IMR-90 (cell line): ENCODE measurements at regions not wholly inside any gene's neighbourhood (a gene's known extent, or its start where the extent isn't known, plus 50 kb on each side); places are given as distances from the start of the nearest gene placed in this dataset.

Experiments
- ATAC-seq: fragments of 200-7000 bp; cut with Tn5 transposase; 2 replicates; pipeline ENCODE4 v1.9.1; 2020; ENCODE audit warnings: low read depth, mild to moderate bottlenecking, moderate library complexity
- BruUV-seq: library from RNA; stranded (reverse); fragments of 400-500 nt; replicated peaks from 2 replicates; lab custom pipeline; 2021; lab: Mats Ljungman, UMichigan
- CTCF ChIA-PET: fragments of 300-600 bp; formaldehyde crosslinking; extraction: SDS; loops from one replicate; lab custom pipeline; 2021; ENCODE audit warnings: antibody characterized with exemption; lab: Yijun Ruan, JAX
- POLR2A ChIA-PET: fragments of 300-600 bp; sonication (Branson Sonifier 250); formaldehyde crosslinking; loops from one replicate; lab custom pipeline; 2022; ENCODE audit warnings: antibody characterized with exemption; ENCODE audit not compliant: unreplicated experiment; lab: Charles Lee
- DNase-seq: peaks from one replicate; pipeline ENCODE4 v3.0.0; 2013
- H2AFZ ChIP-seq: replicated peaks from 2 replicates; pipeline ENCODE3; 2013; ENCODE audit warnings: low read length, mild to moderate bottlenecking; ENCODE audit not compliant: poor library complexity
- H2AK5ac ChIP-seq: 2 replicates; pipeline ENCODE4 v1.6.1; 2013; ENCODE audit warnings: low read depth, low read length, inconsistent platforms
- H2AK9ac ChIP-seq: replicated peaks from 2 replicates; pipeline ENCODE3; 2013; ENCODE audit warnings: mild to moderate bottlenecking, low read depth, low read length, moderate library complexity; ENCODE audit not compliant: poor library complexity
- H2BK120ac ChIP-seq: 2 replicates; pipeline ENCODE4 v1.6.1; 2013; ENCODE audit warnings: low read depth, low read length, inconsistent platforms
- H2BK15ac ChIP-seq: 3 replicates; pipeline ENCODE4 v1.6.1; 2013; ENCODE audit warnings: low read depth, low read length, inconsistent platforms
- H2BK20ac ChIP-seq: 2 replicates; pipeline ENCODE4 v1.6.1; 2013; ENCODE audit warnings: low read depth, mild to moderate bottlenecking, inconsistent platforms, low read length, moderate library complexity
- H2BK5ac ChIP-seq: 2 replicates; pipeline ENCODE4 v1.6.1; 2013; ENCODE audit warnings: mild to moderate bottlenecking, low read depth, low read length, inconsistent platforms; ENCODE audit not compliant: poor library complexity, severe bottlenecking
- H3K14ac ChIP-seq: replicated peaks from 2 replicates; pipeline ENCODE4 v1.6.1; 2013; ENCODE audit warnings: low read depth, low read length, inconsistent platforms
- H3K18ac ChIP-seq: 2 replicates; pipeline ENCODE4 v1.6.1; 2013; ENCODE audit warnings: low read depth, low read length, control low read depth
- H3K23ac ChIP-seq: 2 replicates; pipeline ENCODE4 v1.6.1; 2013; ENCODE audit warnings: low read depth, low read length, inconsistent platforms
- H3K27ac ChIP-seq: 2 replicates; pipeline ENCODE4 v1.5.1; 2013; ENCODE audit warnings: mild to moderate bottlenecking, control low read depth, low read length; ENCODE audit not compliant: insufficient read depth
- H3K27me3 ChIP-seq: 2 replicates; pipeline ENCODE4 v1.6.1; 2013; ENCODE audit warnings: low read length; ENCODE audit not compliant: control insufficient read depth, insufficient read depth
- H3K36me3 ChIP-seq: 2 replicates; pipeline ENCODE4 v1.6.1; 2013; ENCODE audit warnings: low read length, mixed read lengths; ENCODE audit not compliant: control insufficient read depth, insufficient read depth
- H3K4ac ChIP-seq: 2 replicates; pipeline ENCODE4 v1.6.1; 2013; ENCODE audit warnings: low read depth, low read length, inconsistent platforms
- H3K4me1 ChIP-seq: 2 replicates; pipeline ENCODE4 v1.6.1; 2013; ENCODE audit warnings: low read length, mixed read lengths; ENCODE audit not compliant: control insufficient read depth, insufficient read depth
- H3K4me2 ChIP-seq: 2 replicates; pipeline ENCODE4 v1.6.1; 2013; ENCODE audit warnings: low read depth, mild to moderate bottlenecking, control low read depth, low read length, moderate library complexity
- H3K4me3 ChIP-seq: 2 replicates; pipeline ENCODE4 v1.5.1; 2013; ENCODE audit warnings: low read depth, mild to moderate bottlenecking, control low read depth, low read length, moderate library complexity; ENCODE audit not compliant: insufficient read depth
- H3K56ac ChIP-seq: 2 replicates; pipeline ENCODE4 v1.6.1; 2013; ENCODE audit warnings: low read length, inconsistent platforms; ENCODE audit not compliant: insufficient read depth; ENCODE audit errors: extremely low read depth
- H3K79me1 ChIP-seq, 2 experiments: 2 replicates each; pipeline ENCODE4 v1.6.1; 2013; ENCODE audit warnings: low read length in 2 of 2, inconsistent platforms in 1 of 2, low read depth in 1 of 2
- H3K9ac ChIP-seq: 2 replicates; pipeline ENCODE4 v1.6.1; 2013; ENCODE audit warnings: low read depth, low read length, control low read depth
- H3K9me1 ChIP-seq: 2 replicates; pipeline ENCODE4 v1.6.1; 2013; ENCODE audit warnings: low read length, inconsistent platforms; ENCODE audit not compliant: insufficient read depth
- H3K9me3 ChIP-seq: 2 replicates; pipeline ENCODE4 v1.6.1; 2013; ENCODE audit warnings: low read length; ENCODE audit not compliant: control insufficient read depth, insufficient read depth
- H4K20me1 ChIP-seq: 2 replicates; pipeline ENCODE4 v1.6.1; 2013; ENCODE audit warnings: low read length, inconsistent platforms; ENCODE audit not compliant: insufficient read depth
- H4K5ac ChIP-seq: 2 replicates; pipeline ENCODE4 v1.6.1; 2013; ENCODE audit warnings: mild to moderate bottlenecking, low read depth, low read length, control low read depth
- H4K8ac ChIP-seq, 2 experiments: 2 replicates each; pipeline ENCODE4 v1.6.1; 2013; ENCODE audit warnings: low read depth in 2 of 2, low read length in 2 of 2, control low read depth in 1 of 2, inconsistent platforms in 1 of 2
- H4K91ac ChIP-seq: 2 replicates; pipeline ENCODE4 v1.6.1; 2013; ENCODE audit warnings: low read depth, low read length, inconsistent platforms; ENCODE audit not compliant: insufficient read depth
- MAZ ChIP-seq: IDR thresholded peaks from 2 replicates; pipeline ENCODE4 v1.6.1; 2012; ENCODE audit warnings: low read depth, mild to moderate bottlenecking, low read length, improper control_type of control experiment, moderate library complexity, borderline replicate concordance
- WGBS, 2 experiments: methylation state at CpG; one replicate each; pipeline versions ENCODE4 v1.1.5 to v1.1.7; 2013; ENCODE audit warnings: missing lambda C conversion rate in 2 of 2; ENCODE audit not compliant: insufficient read length in 1 of 2; ENCODE audit errors: extremely low coverage in 2 of 2; 5-methylcytosine and 5-hydroxymethylcytosine counted together
- dilution Hi-C: fragments of 300-500 bp; cut with HindIII; formaldehyde crosslinking; loops from one replicate; pipeline ENCODE4 v1.14.3; 2018; ENCODE audit warnings: low sequenced_read_pairs; ENCODE audit not compliant: unreplicated experiment
- in situ Hi-C: fragments of 300-500 bp; cut with MboI; formaldehyde crosslinking; loops from 3 replicates; pipeline ENCODE4 v1.14.3; 2019; ENCODE audit warnings: low sequenced_read_pairs, inconsistent platforms, mixed read lengths
- intact Hi-C: fragments of 100-400 bp; cut with micrococcal nuclease; formaldehyde crosslinking; loops from 2 replicates; pipeline ENCODE4 v1.10.0; 2022
- TF ChIP-seq, protein P1 (sequence below): conservative IDR thresholded peaks from 2 replicates; pipeline ENCODE4 v1.5.1; 2012; ENCODE audit warnings: mild to moderate bottlenecking, low read depth, low read length, improper control_type of control experiment

DNA sequence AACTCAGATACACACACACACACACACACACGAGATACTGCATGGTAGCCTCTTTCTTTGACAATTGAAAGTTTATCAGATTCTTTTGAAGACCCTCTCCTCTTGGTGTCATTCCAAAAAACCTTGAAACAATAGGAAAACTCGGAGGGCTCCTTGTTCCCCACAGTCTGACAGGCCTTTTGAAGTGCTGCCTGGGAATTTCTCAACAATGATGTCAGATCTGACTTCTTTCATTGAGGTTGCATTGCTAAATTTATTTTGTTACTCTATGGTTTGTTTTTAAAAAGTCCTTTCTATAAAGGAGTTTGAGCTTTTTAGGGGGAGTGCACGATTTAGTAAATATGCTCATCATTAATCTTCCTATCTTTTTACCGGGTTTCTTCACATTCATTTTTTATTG lies 583.9 kb downstream of the SEMA5A start:
- Histone ChIP-seq H4K91ac (no peak overlapping the region), H3K14ac (no peak overlapping the region), H3K4ac (no peak overlapping the region), H3K9ac (no peak overlapping the region), H3K79me1 (no peaks in the 10 kb centered on the region), H2BK120ac (no peak overlapping the region), H3K27me3 (no peaks in the 10 kb centered on the region), H4K8ac (no peak overlapping the region), H2BK15ac (no peak overlapping the region), H3K9me1 (no peaks in the 10 kb centered on the region), H3K18ac (no peak overlapping the region), H2AFZ (no peak overlapping the region), H3K56ac (no peak overlapping the region), H3K27ac (no peak overlapping the region), H2BK5ac (no peak overlapping the region), H3K36me3 (no peaks in the 10 kb centered on the region), H4K5ac (no peak overlapping the region), H2AK5ac (no peak overlapping the region), H2BK20ac (0 out of 2 replicates have a peak overlapping the region, but pooled peaks have one; percentile 20), H3K4me2 (no peak overlapping the region), H3K23ac (no peak overlapping the region), H3K9me3 (peaks cover 3% of the 10 kb centered on the region; the same call in 1 of the 2 replicates), H3K4me1 (no peaks in the 10 kb centered on the region), H3K4me3 (no peak overlapping the region), H2AK9ac (no peak overlapping the region), H4K20me1 (no peaks in the 10 kb centered on the region)
- in situ Hi-C loops (no loop called here), intact Hi-C loops (no loop called here), dilution Hi-C loops (no loop called here)
- no CpG with 5 or more reads among the region's 4 CpGs for WGBS, 2 experiments
- no TSS peak for BruUV-seq
- TF ChIP-seq MAZ, result no peak
- TF ChIP-seq, protein P1, sequence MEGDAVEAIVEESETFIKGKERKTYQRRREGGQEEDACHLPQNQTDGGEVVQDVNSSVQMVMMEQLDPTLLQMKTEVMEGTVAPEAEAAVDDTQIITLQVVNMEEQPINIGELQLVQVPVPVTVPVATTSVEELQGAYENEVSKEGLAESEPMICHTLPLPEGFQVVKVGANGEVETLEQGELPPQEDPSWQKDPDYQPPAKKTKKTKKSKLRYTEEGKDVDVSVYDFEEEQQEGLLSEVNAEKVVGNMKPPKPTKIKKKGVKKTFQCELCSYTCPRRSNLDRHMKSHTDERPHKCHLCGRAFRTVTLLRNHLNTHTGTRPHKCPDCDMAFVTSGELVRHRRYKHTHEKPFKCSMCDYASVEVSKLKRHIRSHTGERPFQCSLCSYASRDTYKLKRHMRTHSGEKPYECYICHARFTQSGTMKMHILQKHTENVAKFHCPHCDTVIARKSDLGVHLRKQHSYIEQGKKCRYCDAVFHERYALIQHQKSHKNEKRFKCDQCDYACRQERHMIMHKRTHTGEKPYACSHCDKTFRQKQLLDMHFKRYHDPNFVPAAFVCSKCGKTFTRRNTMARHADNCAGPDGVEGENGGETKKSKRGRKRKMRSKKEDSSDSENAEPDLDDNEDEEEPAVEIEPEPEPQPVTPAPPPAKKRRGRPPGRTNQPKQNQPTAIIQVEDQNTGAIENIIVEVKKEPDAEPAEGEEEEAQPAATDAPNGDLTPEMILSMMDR, result no peak
- peak; percentile 36 for DNase-seq
- ChIA-PET POLR2A (no interaction called here), CTCF (no interaction called here)
- ATAC-seq, result no peak
